ENCODE measurements at regions not wholly inside any gene's neighbourhood (a gene's known extent, or its start where the extent isn't known, plus 50 kb on each side); places are given as distances from the start of the nearest gene placed in this dataset.

GRCh38 chr5:35303152-35303551, 72.9 kb upstream of the PRLR start:
- no peak overlapping the region for H3K4me3 ChIP-seq (ENCODE audit: low read depth, low read length)
- no peak for DNase-seq (ENCODE audit: low read depth)
- TF ChIP-seq CTCF (IDR thresholded peaks at IDR 0.05; ENCODE audit: control insufficient read depth, extremely low read depth, insufficient read depth) = no peak

DNA sequence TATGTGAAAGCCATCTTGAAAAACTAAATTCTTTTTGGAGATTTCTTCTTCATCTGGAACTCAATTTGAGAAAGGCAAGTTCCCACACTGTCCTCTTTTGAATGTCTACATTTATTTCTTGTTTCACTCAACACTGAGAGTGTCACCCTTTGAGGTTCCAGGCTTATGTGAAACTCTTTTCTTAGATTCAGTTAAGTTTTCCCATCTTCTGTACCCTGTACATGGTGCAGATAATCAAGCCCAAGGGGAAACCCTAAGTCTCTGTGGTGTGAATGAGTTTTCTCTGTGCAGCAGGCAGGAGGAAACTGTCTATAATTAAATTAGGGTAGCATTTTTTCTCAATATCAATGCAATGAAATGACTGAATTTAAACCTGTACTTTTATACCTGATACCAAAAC, 72.3 kb upstream of the PRLR start:
- no peak overlapping the region for H3K4me3 ChIP-seq (ENCODE audit: low read depth, low read length)
- no peak for DNase-seq (ENCODE audit: low read depth)
- no peak for TF ChIP-seq CTCF (IDR thresholded peaks at IDR 0.05; ENCODE audit: control insufficient read depth, extremely low read depth, insufficient read depth)

GRCh38 chr5:35297755-35298154, 67.5 kb upstream of the PRLR start:
- no peak for TF ChIP-seq CTCF (IDR thresholded peaks at IDR 0.05; ENCODE audit: control insufficient read depth, extremely low read depth, insufficient read depth)
- H3K4me3 ChIP-seq (ENCODE audit: low read depth, low read length) = no peak overlapping the region
- DNase-seq (ENCODE audit: low read depth) = no peak

GRCh38 chr5:35294976-35295375, 64.7 kb upstream of the PRLR start:
- DNase-seq (ENCODE audit: low read depth) = no peak
- TF ChIP-seq CTCF (IDR thresholded peaks at IDR 0.05; ENCODE audit: control insufficient read depth, extremely low read depth, insufficient read depth) = no peak
- H3K4me3 ChIP-seq (ENCODE audit: low read depth, low read length) = no peak overlapping the region

DNA sequence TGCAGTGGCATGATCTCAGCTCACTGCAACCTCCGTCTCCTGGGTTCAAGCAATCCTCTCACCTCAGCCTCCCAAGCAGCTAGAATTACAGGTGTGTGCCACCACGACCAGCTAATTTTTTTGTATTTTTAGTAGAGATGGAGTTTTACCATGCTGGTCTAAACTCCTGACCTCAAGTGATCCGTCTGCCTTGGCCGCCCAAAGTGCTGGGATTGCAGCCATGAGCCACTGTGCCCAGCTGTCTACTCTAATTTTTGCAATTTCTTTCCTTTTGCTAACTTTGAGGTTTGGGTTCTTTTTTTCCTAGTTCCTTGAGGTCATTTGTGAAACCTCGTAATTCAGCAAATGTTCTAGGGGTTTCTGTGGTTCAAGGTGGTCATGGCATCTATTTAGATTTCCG, 63.7 kb upstream of the PRLR start:
- H3K4me3 ChIP-seq (ENCODE audit: low read depth, low read length) = no peak overlapping the region
- no peak for TF ChIP-seq CTCF (IDR thresholded peaks at IDR 0.05; ENCODE audit: control insufficient read depth, extremely low read depth, insufficient read depth)
- no peak for DNase-seq (ENCODE audit: low read depth)

DNA sequence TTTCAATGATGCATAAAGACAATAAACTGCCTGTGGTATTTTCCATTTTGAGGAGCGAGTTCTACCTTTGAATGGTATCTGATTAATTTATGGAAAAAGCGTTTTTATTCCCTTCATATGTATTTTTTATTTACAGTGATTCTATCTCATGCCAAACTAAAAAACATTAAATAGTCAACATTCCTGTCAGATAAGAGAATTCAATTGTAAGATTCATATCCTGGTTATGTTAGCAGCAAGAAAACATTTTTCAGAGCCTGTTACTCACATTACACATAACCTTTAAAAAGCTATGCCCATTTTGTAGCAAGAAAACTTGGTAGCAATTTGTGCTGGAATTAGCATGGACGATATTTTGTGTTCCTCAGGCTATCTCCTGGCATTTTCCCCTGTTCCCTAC, 55.1 kb upstream of the PRLR start:
- no peak for TF ChIP-seq CTCF (IDR thresholded peaks at IDR 0.05; ENCODE audit: control insufficient read depth, extremely low read depth, insufficient read depth)
- no peak for DNase-seq (ENCODE audit: low read depth)
- H3K4me3 ChIP-seq (ENCODE audit: low read depth, low read length) = no peak overlapping the region

- no peak for TF ChIP-seq CTCF (IDR thresholded peaks at IDR 0.05; ENCODE audit: control insufficient read depth, extremely low read depth, insufficient read depth)
- DNase-seq (ENCODE audit: low read depth) = no peak
- no peak overlapping the region for H3K4me3 ChIP-seq (ENCODE audit: low read depth, low read length)
These were observed 54.7 kb upstream of the PRLR start for GRCh38 chr5:35285011-35285410.
